Epithelial cell of esophagus (primary cell): ENCODE measurements at regions not wholly inside any gene's neighbourhood (a gene's known extent, or its start where the extent isn't known, plus 50 kb on each side); places are given as distances from the start of the nearest gene placed in this dataset.

Source experiments
- DNase-seq: peaks from one replicate; pipeline ENCODE4 v3.0.0; 2010; ENCODE audit warnings: low read depth
- H3K4me3 ChIP-seq: 2 replicates; pipeline ENCODE4 v1.5.1; 2011; ENCODE audit warnings: mild to moderate bottlenecking, low read length, control low read depth
- CTCF ChIP-seq: IDR thresholded peaks from 2 replicates; pipeline ENCODE4 v1.5.1; 2011; ENCODE audit warnings: low read depth, mild to moderate bottlenecking, low read length, control low read depth, inconsistent platforms; ENCODE audit not compliant: insufficient read depth; ENCODE audit errors: missing control alignments

- H3K4me3 ChIP-seq, result no peak overlapping the region
- no peak for TF ChIP-seq CTCF
- DNase-seq, result no peak
These were observed 123.7 kb upstream of the KIF26B start for GRCh38 chr1:245031041-245031440.

- DNase-seq, result no peak
- H3K4me3 ChIP-seq, result no peak overlapping the region
- TF ChIP-seq CTCF, result no peak
These were observed 128.5 kb upstream of the KIF26B start for GRCh38 chr1:245026247-245026646.

- no peak for TF ChIP-seq CTCF
- H3K4me3 ChIP-seq, result no peak overlapping the region
- DNase-seq, result no peak
These were observed 129.3 kb upstream of the KIF26B start for GRCh38 chr1:245025525-245025924.

GRCh38 chr1:245023222-245023621 lies 131.6 kb upstream of the KIF26B start:
- no peak for TF ChIP-seq CTCF
- no peak for DNase-seq
- H3K4me3 ChIP-seq, result no peak overlapping the region

GRCh38 chr1:245019910-245020486 lies 134.8 kb upstream of the KIF26B start:
- no peak for TF ChIP-seq CTCF
- no peak overlapping the region for H3K4me3 ChIP-seq
- DNase-seq, result no peak

- H3K4me3 ChIP-seq, result no peak overlapping the region
- DNase-seq, result no peak
- TF ChIP-seq CTCF, result no peak
These were observed 138.1 kb upstream of the KIF26B start for GRCh38 chr1:245016700-245017099.

- no peak for DNase-seq
- H3K4me3 ChIP-seq, result no peak overlapping the region
- TF ChIP-seq CTCF, result no peak
These were observed 139.8 kb upstream of the KIF26B start for GRCh38 chr1:245015031-245015430.
